ENCODE measurements at regions not wholly inside any gene's neighbourhood (a gene's known extent, or its start where the extent isn't known, plus 50 kb on each side); places are given as distances from the start of the nearest gene placed in this dataset.

DNA sequence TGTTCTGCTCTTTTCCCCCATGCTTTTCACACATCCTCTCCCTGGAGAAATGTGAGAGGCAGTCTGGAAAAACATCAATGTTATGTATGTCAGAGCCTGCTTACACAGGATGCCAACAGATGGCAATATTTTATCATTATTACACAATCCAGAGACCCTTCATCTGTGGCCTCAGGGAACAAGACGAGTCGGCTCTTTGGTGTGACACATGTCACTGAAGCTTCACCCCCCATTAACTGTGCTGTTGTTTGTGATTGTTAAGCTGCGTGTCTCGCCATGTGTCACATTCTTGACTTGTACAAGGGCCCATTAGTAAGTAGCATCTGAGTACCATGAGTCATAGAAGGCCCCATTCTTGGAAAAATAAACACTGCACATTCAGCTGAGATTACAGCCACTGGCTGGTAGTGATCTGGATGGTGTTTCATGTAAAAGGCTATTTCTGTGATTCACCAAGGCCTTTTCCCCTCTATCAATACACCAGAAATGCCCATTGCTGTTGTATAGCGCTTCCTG, 682.1 kb upstream of the SOX9 start (continued):
- TF ChIP-seq MAFK (IDR thresholded peaks at IDR 0.05; ENCODE audit: partially characterized antibody): no peak
- no peak for TF ChIP-seq POLR2AphosphoS2 (conservative IDR thresholded peaks at IDR 0.05; ENCODE audit: low read length)
- TF ChIP-seq, protein P1, sequence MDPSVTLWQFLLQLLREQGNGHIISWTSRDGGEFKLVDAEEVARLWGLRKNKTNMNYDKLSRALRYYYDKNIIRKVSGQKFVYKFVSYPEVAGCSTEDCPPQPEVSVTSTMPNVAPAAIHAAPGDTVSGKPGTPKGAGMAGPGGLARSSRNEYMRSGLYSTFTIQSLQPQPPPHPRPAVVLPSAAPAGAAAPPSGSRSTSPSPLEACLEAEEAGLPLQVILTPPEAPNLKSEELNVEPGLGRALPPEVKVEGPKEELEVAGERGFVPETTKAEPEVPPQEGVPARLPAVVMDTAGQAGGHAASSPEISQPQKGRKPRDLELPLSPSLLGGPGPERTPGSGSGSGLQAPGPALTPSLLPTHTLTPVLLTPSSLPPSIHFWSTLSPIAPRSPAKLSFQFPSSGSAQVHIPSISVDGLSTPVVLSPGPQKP (IDR thresholded peaks at IDR 0.05; ENCODE audit: low read depth, low read length): no peak
- 0 out of 2 replicates have a peak, but pooled peaks have one; percentile 50 for TF ChIP-seq HOXB5 (CRISPR knock-in tag; IDR thresholded peaks at IDR 0.05)
- TF ChIP-seq HOXA7 (CRISPR knock-in tag; IDR thresholded peaks at IDR 0.05): no peak
- 0 out of 3 replicates have a peak, but pooled peaks have one; percentile 65 for TF ChIP-seq BCL3 (IDR thresholded peaks at IDR 0.05)
- TF ChIP-seq HMGXB4 (CRISPR knock-in tag; IDR thresholded peaks at IDR 0.05; ENCODE audit: borderline replicate concordance): no peak
- no peak for TF ChIP-seq CHD2 (IDR thresholded peaks at IDR 0.05; ENCODE audit: low read length, partially characterized antibody)
- peak; percentile 77; the same call in 1 of the 2 replicates for TF ChIP-seq GATA3 (IDR thresholded peaks at IDR 0.05; ENCODE audit: borderline replicate concordance)
- no peak for TF ChIP-seq ZNF302 (CRISPR knock-in tag; IDR thresholded peaks at IDR 0.05)
- no peak for TF ChIP-seq HEYL (CRISPR knock-in tag; IDR thresholded peaks at IDR 0.05)
- TF ChIP-seq NFE2L2 (conservative IDR thresholded peaks at IDR 0.05; ENCODE audit: low read length): no peak
- TF ChIP-seq, protein P2, sequence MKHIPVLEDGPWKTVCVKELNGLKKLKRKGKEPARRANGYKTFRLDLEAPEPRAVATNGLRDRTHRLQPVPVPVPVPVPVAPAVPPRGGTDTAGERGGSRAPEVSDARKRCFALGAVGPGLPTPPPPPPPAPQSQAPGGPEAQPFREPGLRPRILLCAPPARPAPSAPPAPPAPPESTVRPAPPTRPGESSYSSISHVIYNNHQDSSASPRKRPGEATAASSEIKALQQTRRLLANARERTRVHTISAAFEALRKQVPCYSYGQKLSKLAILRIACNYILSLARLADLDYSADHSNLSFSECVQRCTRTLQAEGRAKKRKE (CRISPR knock-in tag; IDR thresholded peaks at IDR 0.05; ENCODE audit: low read depth): no peak
- TF ChIP-seq CTCF (IDR thresholded peaks at IDR 0.05): peak; percentile 38; the same call in 2 of the 3 replicates
- no peak for TF ChIP-seq RARB (CRISPR knock-in tag; IDR thresholded peaks at IDR 0.05)

- POLR2A ChIA-PET: interaction anchor here (0.6 to 0.9 kb wide), 2 partner anchors 27 to 680 kb away, joined by 3 to 11 read pairs; partner anchors contain the start of gene SOX9
- Histone ChIP-seq H3K4me3 (peak overlapping the region; percentile 15; the same call in 1 of the 3 replicates), H3K9me3 (no peaks in the 10 kb centered on the region), H3K4me2 (peak overlapping the region; percentile 58), H3K27ac (peak overlapping the region; percentile 58 to 80), H3K4me1 (peaks cover 37% of the 10 kb centered on the region)
- no peak for FAIRE-seq
- DNase-seq (ENCODE audit: low read depth in 1 of 2, low spot score in 1 of 2): peak in 1 of 2 experiments; percentile 47
- CTCF ChIA-PET: interaction anchor here (0.6 to 1.9 kb wide), 10 partner anchors 19 to 1285 kb away, joined by 3 to 11 read pairs (median 3); no protein-coding TSS in a partner anchor
- peak; percentile 33 to 65; a peak in 3 of 6 replicates for ATAC-seq
- WGBS (ENCODE audit: missing lambda C conversion rate): 72% methylated on average over 9 of the region's 9 CpGs
- TF ChIP-seq, protein P3, sequence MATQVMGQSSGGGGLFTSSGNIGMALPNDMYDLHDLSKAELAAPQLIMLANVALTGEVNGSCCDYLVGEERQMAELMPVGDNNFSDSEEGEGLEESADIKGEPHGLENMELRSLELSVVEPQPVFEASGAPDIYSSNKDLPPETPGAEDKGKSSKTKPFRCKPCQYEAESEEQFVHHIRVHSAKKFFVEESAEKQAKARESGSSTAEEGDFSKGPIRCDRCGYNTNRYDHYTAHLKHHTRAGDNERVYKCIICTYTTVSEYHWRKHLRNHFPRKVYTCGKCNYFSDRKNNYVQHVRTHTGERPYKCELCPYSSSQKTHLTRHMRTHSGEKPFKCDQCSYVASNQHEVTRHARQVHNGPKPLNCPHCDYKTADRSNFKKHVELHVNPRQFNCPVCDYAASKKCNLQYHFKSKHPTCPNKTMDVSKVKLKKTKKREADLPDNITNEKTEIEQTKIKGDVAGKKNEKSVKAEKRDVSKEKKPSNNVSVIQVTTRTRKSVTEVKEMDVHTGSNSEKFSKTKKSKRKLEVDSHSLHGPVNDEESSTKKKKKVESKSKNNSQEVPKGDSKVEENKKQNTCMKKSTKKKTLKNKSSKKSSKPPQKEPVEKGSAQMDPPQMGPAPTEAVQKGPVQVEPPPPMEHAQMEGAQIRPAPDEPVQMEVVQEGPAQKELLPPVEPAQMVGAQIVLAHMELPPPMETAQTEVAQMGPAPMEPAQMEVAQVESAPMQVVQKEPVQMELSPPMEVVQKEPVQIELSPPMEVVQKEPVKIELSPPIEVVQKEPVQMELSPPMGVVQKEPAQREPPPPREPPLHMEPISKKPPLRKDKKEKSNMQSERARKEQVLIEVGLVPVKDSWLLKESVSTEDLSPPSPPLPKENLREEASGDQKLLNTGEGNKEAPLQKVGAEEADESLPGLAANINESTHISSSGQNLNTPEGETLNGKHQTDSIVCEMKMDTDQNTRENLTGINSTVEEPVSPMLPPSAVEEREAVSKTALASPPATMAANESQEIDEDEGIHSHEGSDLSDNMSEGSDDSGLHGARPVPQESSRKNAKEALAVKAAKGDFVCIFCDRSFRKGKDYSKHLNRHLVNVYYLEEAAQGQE (IDR thresholded peaks at IDR 0.05): no peak
- no peak for TF ChIP-seq ZFP36 (IDR thresholded peaks at IDR 0.05; ENCODE audit: borderline replicate concordance, partially characterized antibody)
- TF ChIP-seq, protein P2 (CRISPR knock-in tag; IDR thresholded peaks at IDR 0.05; ENCODE audit: low read depth): no peak
- TF ChIP-seq FOSB (CRISPR knock-in tag; IDR thresholded peaks at IDR 0.05): no peak
- TF ChIP-seq ESRRA (IDR thresholded peaks at IDR 0.05; ENCODE audit: borderline replicate concordance, low read length): no peak
- TF ChIP-seq EP300 (IDR thresholded peaks at IDR 0.05): no peak
- no peak for TF ChIP-seq MYC (IDR thresholded peaks at IDR 0.05; ENCODE audit: borderline replicate concordance, low read length)
- TF ChIP-seq JUNB (IDR thresholded peaks at IDR 0.05): no peak
- TF ChIP-seq HMGXB4 (CRISPR knock-in tag; IDR thresholded peaks at IDR 0.05; ENCODE audit: borderline replicate concordance): no peak
- no peak for TF ChIP-seq FOSL2 (IDR thresholded peaks at IDR 0.05)
- no peak for TF ChIP-seq FOSL2 (CRISPR knock-in tag; IDR thresholded peaks at IDR 0.05)
Measured at GRCh38 chr17:71440513-71440912, 680.3 kb upstream of the SOX9 start.
